DMS53 (cell line): ENCODE measurements at regions not wholly inside any gene's neighbourhood (a gene's known extent, or its start where the extent isn't known, plus 50 kb on each side); places are given as distances from the start of the nearest gene placed in this dataset.

Experiments
- DNase-seq: peaks from one replicate; lab custom pipeline; 2025; lab: John Stamatoyannopoulos, UW

DNA sequence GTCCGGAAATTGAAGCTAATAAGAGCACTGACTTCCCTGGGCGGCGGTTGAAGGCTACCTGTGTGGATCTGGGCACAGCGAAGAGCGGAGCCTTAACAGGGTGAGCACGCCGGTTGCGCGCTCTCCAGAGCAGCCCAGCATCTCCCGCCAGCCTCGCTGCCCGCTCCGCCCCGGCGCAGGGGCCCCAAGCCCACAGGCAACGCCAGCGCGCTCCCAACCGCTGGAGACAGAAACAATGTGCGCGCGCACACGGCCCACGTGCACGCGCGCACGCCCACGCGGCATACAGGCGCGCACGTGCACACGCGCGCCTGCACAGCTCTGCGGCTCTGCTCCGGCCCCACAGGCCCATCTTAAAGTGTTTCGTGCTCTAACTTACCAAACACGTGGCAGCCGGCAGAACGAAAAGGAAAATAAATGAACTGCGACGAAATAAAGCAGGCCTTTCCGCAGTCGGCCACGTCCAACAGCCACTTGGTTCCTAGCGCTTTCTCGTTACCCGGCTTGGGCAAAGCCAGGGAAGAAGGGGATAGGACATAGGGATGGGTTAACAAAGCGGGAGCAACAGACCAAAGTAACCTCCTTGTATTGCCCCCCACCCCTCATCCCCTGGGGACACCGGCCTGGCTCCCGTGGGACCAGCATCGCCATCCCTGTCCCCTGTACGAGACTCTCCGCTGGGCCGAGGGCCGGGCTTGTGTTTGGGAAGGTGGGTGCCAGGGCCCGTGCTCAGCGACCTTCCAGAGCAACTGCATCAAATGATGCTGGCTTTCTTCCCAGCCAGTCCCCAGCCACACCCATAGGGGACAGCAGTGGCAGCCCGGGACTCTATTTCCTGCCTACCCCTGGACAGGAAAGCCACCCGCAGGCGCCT, 203.7 kb downstream of the ABHD5 start:
- DNase-seq: peak; percentile 87

DNA sequence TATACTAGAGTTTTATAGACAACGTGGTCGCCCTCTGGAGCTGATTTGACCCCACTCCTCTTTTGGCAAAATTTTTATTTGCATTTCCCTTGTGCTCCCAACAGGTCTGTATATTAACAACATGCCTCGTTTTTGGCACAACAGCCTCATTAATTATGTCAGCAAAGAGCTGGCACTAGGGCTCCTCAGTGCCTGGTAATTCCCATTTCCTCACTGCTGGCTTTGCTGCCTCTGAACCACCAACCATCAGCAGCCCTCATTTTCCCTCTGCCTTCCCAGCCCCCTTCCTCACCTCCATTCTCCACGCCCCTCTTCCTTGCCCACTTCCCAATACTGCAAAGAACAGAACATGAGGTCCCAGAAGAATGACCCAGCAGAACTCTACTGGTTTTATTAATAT, 204.8 kb downstream of the ABHD5 start:
- no peak for DNase-seq

DNA sequence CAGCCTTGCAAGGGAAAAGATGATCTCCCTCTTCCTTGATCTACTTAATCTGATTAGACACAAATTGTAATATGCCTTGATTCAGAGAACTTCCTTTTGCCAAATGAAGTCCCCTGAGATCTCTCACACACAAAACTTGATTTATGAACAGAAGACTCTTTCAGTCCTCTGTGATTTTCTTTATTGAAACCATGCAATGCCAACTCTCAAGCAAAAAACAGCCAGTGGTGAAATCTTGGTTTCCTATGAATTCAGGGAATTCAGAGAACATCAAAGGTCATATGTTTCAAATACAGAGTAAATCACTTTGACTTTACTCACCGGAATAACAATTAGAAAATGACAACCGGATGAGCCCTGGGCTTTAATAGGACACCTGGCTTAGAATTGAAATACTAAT, 211.7 kb downstream of the ABHD5 start:
- DNase-seq: no peak

DNA sequence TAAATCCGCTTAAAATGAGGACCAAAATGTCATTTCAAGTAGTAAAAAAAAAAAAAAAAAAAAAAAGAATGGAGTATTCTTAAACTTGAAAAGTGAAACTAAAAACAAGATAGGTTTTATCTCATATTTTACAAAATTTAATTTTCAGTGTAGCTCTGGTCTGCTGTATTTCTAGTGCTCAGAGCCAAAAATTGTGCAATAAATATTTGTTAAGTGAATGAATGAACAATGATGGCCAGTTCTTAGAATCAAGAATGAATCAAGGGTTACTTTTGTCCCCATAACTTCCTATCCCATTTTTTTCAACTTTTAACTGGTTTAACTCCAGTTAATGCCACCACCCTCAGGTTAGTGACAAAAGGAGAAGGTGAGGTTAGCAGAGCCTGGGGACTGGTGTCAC, 214.4 kb downstream of the ABHD5 start:
- no peak for DNase-seq

DNA sequence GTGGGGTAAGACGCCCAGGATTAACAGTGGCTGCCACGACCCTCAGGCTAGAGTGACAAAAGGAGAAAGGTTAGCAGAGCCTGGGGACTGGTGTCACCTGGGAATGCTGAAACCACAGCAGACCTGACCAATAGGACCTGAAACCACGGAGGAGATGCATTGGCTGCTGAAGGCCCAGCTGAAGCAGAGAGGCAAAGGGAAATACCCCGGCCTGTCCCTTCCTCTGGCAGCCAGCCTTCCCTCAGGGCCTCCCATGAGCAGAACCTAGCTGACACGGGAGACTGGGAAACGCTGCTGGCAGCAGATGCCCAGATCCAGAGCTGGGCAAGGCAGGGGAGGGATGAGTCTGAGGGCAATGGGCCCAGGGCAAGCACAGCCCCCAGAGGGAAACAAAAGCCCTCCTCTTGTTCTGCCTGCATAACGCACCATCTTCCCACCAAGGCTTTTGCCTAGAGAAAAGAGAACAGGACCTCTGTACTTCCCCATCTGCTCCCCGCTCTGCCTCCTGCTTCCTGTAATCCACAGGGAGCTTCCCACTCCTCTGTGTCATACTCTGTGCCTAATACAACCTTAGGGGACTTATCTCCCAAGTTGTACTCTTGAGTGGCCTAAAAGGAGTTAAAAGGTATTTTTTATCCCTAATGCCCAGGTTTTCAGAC, 216.2 kb downstream of the ABHD5 start:
- DNase-seq: no peak

DNA sequence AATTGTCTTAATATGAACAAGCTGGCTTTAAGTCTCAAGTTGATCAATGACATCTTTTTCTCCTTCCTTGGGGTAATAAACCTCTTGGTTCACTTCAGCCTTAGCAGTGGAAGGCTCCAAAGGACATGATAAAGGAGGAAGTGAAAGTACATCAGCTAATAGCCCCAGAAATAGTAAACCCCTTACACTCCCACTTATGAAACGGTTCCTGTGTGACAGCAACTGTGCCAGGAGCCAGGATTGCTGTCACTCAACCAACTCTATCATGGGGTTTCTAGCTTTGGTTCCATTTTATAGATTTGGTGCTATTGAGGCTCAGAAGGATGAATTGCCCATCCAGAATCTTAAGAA, 216.7 kb downstream of the ABHD5 start:
- DNase-seq: no peak

DNA sequence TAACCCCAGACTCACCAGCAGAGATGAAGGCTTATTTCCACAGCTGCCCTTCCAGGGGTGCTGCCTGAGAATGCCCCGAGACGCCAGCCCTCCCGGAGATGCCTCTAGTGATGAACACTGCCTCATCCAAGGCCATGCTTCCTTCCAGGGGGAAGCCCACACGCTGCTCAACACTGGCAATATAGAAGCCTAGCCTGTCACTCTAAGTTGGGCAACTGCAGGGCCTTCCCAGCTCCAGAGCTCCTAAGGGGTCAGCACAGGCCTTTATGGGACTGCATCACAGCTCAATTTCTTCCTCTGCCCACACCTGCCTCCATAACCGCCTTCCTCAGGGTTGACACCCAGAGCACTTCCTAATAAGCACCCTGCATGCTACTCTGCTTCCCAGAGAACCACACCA, 217.7 kb downstream of the ABHD5 start:
- no peak for DNase-seq

DNA sequence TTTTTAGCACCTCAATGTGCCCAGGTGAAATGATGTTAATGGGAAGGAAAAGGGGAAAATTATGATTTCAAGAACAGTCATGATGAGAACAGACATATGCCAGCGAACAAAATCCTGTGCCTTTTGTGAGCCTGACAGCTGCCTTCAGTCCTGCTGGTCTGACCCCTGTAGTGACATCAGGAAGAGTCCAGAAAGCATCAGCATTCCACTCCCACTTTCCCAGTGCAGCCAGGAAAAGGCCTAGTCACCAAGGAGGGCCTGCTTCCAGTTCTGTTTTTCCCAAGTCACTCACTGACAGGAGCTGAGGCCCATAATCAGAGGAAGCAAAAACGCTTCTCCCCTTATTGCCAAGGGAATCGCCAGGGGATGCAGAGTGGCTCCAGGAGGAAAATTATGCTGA, 218.4 kb downstream of the ABHD5 start:
- no peak for DNase-seq

DNA sequence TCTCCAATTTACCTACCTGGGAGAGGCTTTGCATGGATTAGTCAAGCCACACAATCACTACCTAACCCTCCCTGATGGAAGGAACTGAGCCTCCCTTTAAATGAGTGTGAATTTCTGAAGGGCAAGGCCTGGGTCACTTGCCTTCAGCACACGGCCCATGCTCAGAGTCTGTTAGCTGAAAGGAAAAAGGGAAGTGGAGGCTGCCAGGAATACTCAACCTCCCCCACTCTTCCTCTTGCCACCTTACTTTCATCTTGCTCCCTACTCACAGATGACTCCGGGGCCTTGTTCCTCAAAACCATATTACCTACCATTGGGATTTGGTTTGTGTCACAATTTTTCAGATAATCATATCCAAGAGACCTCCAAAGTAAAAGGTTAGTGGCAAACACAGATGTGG, 220.0 kb downstream of the ABHD5 start:
- DNase-seq: no peak

DNA sequence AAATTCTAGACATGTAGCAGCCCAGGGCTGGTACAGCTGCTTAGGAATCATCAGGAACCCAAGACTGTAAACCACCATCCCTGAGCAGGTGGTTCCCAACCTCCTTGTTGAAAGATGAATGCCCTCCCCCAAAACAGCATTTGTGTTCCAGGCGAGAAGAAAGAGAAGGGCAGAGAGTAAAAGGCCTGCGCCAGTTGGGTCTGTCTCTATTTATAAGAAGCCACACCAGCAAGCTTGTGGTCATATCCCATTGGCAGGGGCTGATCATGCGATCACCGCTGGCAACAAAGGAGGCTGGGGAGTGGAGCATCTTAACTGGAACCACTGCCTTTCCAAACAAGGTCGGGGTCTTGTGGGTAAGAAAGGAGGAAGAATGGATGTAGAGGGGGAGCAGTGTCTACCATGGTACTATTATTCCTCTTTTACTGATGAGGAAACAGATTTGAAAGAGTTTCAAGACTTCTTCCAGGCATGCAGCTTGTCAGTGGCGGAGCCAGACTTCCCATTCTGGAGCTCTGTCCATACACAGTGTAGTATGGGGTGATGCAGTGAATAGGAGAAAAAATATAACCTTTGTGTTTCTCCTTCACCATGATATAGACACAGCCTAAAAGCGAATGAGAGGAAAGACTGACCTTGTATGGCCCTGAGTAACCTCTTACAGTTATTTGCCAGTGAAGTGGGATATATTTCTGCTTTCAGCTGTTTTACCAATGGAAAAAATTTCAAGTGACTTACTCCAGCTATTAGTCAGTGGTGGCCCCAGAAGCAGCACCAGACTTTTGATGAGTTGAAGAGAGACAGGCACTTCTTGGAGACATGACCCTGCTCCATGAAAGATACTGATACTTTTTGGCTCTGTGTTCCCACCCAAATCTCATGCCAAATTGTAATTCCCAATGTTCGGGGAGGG, 222.6 kb downstream of the ABHD5 start:
- no peak for DNase-seq

DNA sequence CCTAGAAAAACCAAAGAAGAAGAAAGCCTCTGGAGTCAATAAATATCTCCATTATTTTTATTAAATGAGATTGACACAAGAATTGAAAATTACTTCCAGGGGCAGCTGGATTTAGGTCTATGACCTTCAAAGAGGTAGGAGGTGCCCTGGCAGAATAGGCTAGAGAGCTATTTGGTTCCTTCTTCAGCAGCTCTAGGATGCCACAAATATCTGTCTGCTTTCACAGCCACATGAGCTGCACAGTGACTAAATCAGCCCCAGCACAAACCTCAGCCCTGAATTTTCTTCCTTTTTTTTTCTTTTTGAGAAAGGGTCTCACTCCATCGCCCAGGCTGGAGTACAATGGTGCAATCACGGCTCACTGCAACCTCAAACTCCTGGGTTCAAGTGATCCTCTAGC, 223.5 kb downstream of the ABHD5 start:
- DNase-seq: no peak

DNA sequence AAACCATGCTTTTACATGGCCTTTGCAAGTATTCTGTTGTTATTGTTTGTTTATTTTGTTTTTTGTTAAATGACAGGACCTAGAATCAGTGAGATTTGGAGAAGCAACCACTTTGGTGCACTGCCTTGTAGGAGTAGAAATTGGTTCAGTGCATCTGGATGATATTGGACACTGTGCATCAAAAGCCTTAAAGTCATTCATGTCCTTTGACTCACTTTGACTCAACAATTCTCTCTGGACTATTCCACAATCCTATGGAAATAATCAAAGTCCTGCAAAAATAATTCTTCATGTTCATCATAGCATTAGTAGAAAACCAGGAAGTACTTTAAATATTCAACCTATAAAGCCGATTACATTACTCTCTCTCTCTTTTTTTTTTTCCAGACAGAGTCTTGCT, 224.8 kb downstream of the ABHD5 start:
- DNase-seq: no peak

DNA sequence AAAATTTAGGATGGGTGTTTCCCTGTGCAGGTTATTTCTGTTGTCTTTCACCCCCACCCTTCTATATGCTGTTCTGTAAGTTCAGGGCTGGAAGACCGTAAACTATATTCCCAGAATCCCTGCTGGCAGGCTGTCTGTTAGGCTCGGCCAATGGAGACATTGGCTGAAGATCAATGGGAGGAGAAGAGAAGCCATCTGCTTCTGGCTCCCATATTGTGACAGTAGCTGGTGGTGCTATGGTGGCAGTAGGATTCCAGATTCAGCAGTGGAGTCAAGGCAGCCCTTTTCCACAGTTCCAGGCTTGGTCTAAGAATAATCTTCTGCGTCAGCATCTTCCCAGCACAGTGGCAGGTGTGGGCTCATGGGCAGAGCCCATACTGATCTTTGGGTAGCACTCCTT, 226.6 kb downstream of the ABHD5 start:
- no peak for DNase-seq

DNA sequence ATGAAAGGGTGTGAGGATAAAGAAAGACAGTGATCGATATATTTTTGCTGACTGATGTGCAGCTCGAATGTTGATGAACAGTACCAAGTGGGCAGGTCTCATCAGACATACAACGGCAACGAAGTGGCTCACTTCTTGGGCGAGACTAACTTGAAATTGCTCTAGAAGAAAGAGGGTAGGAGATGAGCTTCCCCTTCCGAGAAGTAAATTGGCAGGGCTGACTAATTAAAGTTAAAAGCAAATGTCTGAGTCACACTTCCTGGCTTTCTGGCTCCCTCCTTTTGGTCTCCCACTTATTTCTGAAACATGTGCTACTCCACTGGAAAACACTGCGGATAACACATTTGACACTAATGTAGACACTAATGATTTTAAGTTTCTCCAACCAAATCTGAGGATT, 228.3 kb downstream of the ABHD5 start:
- no peak for DNase-seq

DNA sequence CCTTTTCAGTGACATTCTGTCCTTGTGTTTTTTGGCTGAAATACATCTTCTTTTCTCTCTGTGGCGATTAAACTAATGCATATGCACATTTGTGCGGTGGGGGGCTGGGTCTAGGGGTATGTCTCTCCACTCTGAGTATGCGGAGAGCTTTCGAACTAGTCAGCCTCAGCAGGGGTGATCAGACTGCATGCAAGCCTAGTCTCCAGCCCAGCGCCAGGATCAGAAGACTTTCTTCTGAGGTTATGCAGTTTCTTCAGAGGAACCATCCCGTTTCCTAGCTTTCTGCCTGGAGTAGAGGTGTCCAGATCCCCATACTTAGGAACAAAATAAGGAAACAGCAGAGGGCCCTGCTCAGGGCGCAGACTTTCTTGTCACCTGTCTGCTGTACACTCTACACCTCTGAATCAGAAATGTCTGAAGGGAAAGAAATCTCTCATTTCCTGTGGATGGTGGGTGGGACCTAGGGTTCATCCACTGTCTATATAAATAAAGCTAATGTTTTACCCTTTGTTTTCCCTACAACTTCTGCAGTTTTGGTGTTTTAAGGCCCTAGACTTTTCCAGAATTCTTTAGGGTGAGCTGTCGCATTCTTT, 230.4 kb downstream of the ABHD5 start:
- no peak for DNase-seq

DNA sequence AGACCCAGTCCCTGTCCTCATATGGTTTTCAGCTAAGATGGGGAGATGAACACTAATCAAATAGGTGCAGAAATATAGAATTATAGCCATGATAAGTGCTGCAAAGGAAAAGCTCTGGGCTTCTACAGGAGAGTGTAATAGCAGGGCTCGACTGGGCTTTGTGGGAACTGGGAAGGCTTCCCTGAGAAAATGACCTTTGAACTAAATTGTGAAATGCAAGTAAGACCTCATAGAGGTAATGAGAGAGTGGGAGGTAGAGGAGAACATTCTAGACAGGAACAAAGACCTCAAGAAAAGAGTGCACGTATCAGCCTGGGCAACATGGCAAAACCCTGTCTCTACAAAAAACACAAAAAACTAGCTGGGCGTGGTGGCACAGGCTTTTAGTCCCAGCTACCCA, 231.6 kb downstream of the ABHD5 start:
- DNase-seq: no peak

DNA sequence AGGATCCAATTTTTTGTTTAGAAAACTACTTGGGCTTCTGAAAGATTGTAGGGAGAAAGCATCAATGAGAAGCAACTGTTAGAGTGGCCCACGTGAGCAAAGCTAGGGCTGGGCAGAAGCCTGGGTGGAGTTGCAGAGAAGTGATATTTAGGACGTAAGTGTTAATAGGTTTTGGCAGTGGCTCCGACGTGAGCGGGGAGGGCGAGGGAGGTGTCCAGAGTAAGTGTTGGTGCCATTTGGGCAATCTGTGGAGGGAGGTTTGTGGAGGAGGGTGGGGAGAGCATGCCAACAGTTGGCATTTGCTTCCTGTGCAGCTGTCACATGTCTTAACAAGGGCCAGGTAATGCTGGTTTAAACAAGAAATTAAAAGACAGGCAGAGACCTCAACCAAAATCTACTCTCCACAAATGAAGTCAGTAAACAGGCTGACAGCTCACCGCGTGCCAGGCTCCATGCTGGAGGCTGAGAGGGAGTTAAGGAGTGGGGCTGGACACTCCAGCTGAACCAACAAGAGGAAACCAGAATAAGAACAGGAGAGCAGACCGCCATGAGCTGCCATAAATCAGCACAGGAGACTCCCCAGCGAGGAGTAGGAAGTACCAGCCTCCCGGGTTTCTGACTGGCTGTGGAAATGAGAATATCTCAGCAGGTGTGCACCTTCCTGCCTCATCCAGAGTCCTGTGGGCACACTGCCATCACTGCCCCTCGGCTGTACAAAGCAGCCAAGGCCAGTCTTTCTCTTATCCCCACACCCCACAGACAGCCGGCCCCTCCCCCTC, 232.6 kb downstream of the ABHD5 start:
- DNase-seq: peak; percentile 18

DNA sequence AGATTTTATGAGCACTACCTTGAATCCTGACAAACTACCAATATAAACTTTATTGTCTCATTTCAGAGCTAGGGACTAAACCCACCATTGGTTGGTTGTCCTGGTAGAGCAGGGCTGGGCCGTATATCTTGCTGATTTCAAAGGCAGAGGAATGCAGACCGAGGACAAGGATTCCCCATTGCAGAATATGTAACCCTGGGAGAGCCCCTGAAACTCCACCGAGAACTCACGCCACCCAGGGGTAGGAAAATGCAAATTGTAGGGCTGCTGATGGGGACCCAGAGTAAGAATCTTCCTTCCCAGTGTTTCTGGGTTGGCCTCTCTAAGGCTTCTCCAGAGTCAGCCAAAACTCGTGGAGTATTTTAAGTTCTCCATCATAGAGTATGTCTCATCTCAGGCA, 235.3 kb downstream of the ABHD5 start:
- no peak for DNase-seq

DNA sequence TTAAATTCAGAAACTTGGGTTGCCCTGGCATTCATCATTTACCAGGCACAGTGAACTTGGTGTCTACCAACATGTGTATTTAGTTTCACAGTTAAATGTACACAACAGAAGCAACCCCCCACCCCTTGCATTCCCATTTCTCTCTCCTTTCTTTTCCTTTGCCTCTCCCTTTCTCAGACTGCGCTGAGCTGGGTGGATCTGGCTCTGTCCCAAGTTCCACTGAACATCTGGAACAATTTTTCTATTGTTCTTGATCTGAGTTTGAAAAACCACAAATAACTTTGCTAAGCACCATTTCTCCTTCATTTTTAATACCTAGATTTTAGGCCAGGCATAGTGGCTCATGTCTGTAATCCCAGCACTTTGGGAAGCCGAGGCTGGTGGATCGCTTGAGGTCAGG, 242.2 kb downstream of the ABHD5 start:
- no peak for DNase-seq

DNA sequence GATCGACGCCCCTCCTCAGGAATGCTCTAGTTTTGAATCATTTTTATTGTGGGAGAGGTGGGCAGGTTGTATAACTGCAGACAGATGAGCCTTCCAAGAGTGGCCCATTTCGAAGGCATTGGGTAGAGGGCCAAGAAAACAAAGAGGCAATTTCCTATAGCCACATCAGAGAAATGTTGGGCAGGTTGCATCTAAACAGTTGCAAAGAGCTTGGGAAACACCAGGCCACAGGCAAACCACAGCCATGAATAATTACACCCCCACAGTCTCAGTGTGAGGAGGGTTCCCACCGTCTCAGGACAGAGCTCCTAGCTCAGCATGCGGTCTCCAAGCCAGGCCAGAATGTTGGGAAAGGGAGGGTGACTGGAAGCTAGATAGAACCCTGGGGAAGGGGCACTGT, 257.3 kb downstream of the ABHD5 start:
- DNase-seq: no peak

DNA sequence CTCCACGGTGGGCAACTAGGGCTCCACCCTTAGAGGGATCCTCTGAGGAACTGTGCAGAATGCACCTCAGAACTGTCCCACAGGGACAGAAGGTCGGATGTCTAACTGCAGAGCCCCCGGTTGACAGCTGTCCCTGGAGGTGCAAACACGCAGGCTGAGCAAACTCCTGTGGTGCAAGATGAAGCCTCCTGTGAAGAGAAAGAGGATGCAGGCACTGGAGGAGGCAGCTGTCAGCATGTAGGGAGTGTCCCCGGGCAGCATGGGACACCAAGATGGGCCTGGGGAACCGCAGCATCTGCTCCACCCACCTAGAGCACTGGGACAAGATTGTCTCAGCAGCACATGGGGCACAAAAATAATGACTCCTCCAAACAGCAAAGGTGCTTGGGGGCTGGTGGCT, 258.9 kb downstream of the ABHD5 start:
- no peak for DNase-seq

DNA sequence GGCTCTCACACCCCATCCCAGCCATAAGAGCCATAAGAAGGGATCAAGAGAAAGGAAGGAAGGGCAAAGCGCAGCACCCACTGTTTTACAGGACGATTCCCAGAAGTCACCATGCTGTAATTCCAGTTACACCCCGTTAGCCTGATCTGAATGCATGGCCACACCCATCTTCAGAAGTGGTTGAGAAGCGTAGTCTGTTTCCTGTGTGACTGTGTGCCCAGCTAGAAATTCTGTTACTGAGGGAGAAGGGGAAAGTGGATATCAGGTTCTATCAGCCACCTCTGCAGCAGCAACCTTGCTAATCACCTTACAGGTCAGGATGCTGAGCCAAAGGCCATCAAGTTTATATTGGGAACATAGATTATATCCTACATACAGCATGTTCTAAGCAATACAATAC, 260.0 kb downstream of the ABHD5 start:
- DNase-seq: no peak
